ENCODE measurements at regions not wholly inside any gene's neighbourhood (a gene's known extent, or its start where the extent isn't known, plus 50 kb on each side); places are given as distances from the start of the nearest gene placed in this dataset.

DNA sequence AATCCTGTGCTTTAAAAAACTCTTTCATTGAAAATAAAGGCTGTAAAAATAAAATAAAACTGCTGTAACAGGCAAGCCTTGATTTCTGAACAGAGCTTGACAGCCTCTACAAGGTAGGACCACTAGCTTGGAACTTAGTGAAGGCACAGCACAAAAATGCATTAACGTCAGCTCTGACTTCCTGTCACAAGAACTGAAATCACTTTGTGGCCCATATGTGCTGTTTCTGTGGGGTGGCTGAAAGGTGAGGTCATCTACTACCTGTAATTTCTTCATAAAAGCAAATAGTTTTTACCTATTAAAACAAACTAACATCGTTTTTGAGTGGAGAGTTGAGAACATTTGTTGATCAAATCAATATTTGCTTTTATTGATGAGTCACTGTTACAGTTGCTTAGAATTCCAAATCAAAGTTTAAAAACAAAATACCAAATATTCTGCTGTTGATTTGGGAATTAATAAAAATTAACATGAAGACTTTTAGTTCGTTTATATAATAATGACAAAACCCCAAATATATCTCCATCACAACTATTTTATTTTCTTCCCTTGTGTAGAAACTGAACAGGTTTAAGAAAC, 1034.1 kb downstream of the MCTP2 start:
- DNase-seq = no peak

- no peak for DNase-seq
Observed at GRCh38 chr15:95266451-95267061, 1035.2 kb downstream of the MCTP2 start.

DNA sequence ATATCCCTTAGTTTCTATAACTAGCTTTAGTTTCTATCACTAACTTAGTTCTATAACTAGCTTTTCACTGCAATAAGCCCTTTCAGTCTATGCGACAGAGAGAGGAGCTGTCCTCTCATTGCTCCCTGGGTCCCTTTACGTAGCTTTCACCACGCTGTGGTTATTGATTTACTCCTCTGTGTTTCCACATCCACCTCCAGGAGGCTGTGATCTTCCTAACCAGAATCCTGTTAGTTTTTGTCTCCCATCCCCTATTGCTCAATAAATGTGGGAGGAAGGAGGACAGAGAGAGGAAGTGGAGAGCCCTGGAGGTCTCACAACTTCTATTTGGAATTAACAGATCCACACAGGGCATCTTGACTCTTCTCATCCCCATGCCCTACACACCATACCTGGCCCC, 1036.1 kb downstream of the MCTP2 start:
- DNase-seq = no peak

- no peak for DNase-seq
Observed at GRCh38 chr15:95269242-95270183, 1038.2 kb downstream of the MCTP2 start.

- no peak for DNase-seq
Observed at GRCh38 chr15:95274101-95274500, 1042.7 kb downstream of the MCTP2 start.

GRCh38 chr15:95277266-95277665, 1045.9 kb downstream of the MCTP2 start:
- DNase-seq = no peak

GRCh38 chr15:95278532-95279245, 1047.3 kb downstream of the MCTP2 start:
- no peak for DNase-seq

GRCh38 chr15:95279277-95280019, 1048.1 kb downstream of the MCTP2 start:
- no peak for DNase-seq

- DNase-seq = no peak
Observed at GRCh38 chr15:95280711-95281110, 1049.3 kb downstream of the MCTP2 start.

- DNase-seq = no peak
Observed at GRCh38 chr15:95281470-95281869, 1049.0 kb upstream of the NR2F2 start.

GRCh38 chr15:95284492-95284891, 1046.0 kb upstream of the NR2F2 start:
- no peak for DNase-seq

DNA sequence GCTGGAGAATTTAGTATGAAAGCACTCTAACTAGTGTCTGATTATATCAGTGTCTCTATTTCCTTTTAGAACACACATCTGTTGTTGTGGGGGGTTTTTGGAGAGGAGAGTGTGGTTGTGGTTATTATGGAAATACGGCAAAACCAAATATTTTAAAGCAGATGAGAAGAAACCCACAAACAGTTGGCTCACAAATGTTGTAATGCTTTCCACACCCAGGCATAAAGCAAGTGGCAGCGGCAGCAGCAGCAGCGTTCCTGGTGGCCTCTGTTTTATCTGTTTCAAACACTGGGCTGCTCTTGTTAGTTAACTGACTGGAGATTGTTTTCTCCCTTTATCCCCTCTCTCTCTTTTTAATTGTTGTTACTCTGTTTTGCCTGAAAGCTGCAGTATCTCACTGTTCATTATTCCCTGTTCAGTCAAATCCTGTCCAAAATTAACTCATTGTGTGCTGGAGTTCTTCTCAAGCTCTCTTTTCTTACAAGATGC, 1045.5 kb upstream of the NR2F2 start:
- no peak for DNase-seq

DNA sequence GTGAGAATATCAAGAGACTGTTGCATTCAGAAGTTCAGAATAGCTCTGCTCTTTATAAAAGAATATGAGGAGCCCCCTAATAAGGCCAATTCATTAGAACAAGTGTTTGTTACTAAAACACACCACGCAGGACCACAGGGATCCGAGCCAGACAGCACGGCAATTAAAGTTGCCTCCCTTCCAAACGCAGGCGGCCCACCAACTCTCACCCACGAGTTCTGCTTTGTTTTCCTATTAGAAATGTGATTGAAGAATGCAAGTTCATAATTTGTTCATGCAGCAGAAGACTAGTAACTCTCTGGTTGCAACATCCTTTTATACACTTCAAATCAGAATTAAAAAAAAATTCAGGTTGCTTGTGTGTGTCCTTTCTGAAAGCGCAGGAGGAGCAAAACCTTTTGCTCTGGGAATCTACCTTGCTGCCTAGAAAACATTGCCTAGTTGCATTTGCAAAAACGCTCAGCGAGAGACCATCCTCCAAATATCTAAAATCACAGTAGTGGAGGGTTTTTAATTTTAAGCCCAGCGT, 1044.1 kb upstream of the NR2F2 start:
- no peak for DNase-seq

- DNase-seq = no peak
Observed at GRCh38 chr15:95287720-95288103, 1042.8 kb upstream of the NR2F2 start.

DNA sequence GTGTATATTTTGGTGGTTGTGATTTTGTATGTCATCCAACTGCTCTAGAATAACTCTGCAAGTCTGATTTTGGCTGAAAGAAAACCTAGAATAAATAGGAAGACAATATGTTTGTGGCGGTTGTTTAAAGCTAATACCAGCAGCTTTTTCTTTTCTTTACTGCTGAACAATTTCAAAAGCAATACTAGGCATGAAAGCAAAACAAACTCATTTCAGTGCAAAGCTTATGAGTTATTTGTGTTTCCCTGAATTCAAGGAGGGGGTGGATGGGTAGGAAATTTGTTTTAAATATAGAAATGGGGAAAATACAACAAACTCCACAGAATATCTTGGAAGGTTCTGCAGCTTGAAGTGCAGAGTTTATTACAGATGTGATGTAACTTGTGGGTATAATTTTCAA, 1041.9 kb upstream of the NR2F2 start:
- DNase-seq = no peak

DNA sequence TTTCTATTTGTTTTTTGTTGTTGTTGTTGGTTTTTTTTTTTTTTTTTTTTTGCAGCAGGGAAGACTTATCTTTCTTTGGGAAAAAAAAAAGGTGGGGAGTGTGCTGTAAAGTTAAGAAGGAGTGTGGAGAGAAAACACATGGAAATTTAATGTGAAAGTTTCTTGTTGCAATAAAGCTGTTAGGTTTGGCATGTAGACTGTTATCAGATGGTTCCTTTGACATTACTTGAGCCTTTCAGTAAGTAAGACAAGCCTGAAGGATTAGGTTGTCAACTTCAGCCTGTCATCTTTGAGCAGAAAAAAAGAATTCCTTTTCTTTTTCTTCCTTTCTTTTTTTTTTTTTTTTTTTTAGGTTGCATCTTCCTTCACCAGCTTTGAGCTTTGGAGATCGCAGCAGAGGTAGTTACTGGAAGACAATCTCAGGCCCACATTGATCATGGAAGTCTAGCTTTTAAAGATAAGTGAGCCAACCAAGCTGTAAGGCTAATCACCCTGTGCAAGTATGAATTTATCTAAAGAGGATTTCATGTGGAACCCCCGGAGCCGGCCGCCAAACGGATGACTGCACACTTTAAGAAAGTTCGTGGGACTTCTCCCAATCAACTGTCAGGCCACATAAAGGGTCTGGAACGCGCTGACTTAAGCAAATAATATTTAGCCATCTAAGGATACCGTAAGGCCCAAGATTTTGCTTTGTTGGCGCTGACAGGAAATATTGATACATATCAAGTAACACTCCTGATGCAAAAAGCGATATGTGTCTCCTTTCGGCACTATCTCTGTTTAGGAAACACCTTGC, 1040.1 kb upstream of the NR2F2 start:
- DNase-seq = no peak

- no peak for DNase-seq
Observed at GRCh38 chr15:95291898-95292472, 1038.5 kb upstream of the NR2F2 start.

GRCh38 chr15:95292785-95293450, 1037.6 kb upstream of the NR2F2 start:
- no peak for DNase-seq

- no peak for DNase-seq
Observed at GRCh38 chr15:95293456-95294031, 1037.0 kb upstream of the NR2F2 start.

GRCh38 chr15:95295363-95295762, 1035.1 kb upstream of the NR2F2 start:
- DNase-seq = no peak

All from activated CD4-positive, alpha-beta T cell treated with anti-CD3 and anti-CD28 coated beads, Interleukin-2, amount 50 U/mL, for 1 hour (primary cell).